ENCODE measurements at regions not wholly inside any gene's neighbourhood (a gene's known extent, or its start where the extent isn't known, plus 50 kb on each side); places are given as distances from the start of the nearest gene placed in this dataset.
"Not testable (repeated sequence)": the region's sequence is repeated elsewhere in the genome, so short reads cannot be mapped to it uniquely, and the experiment has no call there.

DNA sequence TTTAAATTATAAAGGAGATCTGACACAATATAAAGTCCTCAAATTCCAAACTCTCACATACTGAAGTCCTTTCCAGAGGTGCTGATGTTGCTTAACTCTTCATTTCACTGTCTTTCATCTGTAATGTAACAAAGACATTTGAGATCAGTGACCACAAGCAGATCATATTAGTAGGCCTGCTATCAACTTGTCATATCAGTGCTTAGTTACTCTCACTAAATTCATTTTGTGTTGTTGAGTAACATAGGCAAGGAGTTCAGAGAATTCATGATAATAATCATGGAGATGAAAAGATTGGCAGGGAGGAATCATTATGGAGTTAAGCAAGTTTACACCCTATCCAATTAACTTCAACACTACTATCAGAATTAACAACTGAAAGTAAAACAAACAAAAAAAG is 571.0 kb upstream of the ARRDC3 start:
- no peak for DNase-seq

DNA sequence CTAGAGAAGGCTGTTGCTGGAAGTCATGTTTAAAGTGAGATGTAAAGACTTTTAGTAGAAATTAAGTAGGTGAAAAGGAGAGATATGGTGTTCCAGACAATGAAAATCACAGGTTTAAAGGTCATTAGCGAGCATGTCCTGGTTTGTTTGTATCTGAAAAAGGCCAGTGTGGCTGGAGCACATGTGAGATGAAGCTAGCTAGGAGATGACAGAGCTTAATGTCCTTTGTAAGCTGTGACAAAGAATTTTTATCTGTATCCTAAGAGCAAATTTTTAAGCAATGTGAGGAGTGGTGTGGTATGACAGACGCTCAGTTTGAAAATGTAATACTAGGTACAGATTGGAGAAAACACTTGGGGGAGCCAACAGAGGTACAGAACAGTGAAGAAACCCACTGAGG is 567.2 kb upstream of the ARRDC3 start:
- DNase-seq: no peak

DNA sequence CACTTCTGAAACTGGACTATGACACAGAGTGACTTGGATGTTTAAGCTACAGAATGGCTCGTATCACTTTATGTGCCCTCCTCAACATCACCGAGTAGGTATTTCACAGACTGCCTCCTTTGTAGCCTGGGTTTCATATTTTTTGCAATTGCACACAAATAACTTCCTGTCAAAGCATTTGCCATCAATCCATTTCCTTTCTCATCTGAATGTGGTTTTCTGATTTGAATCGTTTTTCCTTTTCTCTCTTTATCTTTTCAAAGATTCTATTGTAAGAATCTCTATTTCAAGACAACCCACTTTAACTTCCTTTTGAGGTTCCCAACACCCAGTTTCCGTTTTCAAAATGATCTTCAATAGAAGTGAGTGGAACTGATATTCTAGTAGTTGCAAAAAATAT is 563.8 kb upstream of the ARRDC3 start:
- DNase-seq: no peak

DNA sequence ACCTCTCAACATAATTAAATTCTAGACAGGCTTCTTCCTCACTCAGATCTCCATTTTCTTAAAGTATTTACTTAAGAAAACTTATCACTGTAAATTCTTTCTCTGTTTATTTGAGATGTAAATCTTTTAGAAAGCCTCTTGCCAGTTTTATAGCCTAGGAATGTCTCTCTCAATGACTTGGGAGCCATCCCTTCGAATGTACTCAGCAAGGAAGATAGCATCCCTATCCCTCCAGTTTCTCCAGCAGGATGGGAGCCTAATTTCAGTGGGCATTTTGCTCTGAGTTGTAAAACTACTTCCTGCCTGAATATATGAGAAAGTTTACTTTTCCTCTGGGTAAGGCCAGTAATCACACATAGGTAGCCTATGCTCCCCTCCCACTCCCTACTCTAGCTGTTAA is 558.5 kb upstream of the ARRDC3 start:
- DNase-seq: no peak

DNA sequence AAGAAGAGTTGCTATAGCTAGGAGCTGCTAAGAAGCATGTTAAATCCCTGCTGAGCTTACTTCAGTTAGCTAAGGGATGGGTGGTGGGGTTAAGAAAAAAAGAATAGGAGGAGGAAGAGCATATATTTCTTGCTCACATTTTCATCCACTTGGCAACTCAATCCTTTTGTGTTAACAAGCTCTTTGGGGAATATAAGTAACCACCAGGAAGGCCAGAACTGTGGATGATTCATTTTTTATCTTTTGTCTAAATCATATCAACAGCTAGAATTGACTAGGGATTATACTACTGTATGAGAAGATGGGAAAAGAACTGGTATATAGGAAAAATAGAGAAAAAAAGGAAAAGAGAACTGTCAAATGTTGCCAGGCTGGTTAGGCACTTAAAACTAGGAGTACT is 555.3 kb upstream of the ARRDC3 start:
- DNase-seq: no peak

DNA sequence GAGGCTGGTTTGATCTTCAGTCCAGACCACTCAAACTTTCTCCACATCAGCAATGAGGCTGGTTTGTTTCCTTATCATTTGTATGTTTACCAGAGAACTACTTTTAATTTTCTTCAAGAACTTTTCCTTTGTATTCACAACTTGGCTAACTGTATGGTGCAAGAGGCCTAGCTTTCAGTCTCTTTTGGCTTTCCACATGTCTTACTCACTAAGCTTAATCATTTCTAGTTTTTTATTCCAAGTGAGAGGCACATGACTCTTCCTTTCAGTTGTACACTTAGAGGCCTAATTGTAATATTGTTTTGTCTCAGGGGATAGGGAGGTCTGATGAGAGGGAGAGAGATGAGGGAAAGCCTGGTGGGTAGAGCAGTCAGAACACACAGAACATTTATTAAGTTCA is 554.0 kb upstream of the ARRDC3 start:
- DNase-seq: no peak

DNA sequence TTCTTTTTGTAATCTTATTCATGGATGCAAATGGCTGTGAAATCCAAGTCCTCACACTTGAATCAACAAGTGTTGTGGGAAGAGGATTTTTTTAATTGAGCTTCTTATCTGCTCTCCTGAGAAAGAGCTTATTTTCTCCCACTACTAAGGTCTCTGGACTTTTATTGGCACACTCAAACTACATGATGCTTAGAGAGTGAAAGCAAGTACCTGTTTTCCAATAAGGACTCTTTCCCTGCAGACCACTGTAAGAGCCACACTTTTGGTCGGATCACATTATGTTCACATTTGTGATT is 546.4 kb upstream of the ARRDC3 start:
- DNase-seq: no peak

DNA sequence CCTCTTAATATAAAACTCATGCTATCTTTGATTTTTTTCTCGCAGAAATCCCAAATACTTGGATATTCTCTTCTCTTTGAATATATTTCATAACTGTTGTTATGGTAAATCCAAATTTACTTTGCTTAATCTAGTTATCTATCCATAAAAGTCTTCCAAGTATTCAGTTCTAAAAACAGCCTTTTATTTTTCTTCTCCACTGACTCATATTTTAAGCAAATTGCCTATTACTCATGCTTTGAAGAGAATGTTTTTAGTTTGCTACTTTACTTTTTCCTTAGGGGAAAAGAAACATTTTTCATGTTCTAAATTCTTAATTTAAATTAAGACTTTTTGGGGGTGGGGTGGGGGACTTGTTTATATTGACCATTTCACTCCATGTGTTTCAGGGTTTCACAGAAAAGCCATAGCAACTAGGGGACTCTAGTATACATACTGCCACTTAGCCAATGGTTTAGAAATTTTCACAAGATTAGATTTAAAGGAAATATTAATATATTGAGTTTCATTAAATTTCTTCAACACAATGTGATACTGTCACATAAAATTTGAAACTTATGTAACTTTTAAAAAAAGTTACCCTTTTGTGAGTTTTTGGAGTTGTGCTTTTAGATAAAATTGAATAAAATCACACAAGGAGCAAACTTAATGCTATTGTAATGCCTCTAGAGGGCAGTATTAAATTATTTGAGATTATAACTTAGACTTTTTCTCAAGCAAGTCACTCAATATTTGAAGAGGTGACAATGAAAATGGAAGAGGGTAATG is 545.8 kb upstream of the ARRDC3 start:
- no peak for DNase-seq

DNA sequence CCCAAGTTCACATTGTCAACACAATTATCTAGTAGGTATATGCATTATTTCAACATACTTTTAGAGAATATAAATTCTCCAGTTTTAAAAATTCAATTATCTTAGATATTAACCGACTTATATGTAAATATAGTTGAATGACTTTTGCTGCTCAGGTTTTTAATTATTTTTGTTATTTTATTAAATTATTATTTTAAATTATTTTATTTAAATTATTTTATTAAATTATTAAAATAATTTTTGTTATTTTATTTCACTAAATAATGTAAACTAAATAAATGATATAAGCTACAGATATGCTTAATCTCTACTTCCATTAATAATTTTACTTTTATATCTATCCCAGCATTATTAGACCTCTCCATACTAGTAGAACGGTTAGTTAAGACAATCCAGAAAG is 544.3 kb upstream of the ARRDC3 start:
- no peak for DNase-seq

DNA sequence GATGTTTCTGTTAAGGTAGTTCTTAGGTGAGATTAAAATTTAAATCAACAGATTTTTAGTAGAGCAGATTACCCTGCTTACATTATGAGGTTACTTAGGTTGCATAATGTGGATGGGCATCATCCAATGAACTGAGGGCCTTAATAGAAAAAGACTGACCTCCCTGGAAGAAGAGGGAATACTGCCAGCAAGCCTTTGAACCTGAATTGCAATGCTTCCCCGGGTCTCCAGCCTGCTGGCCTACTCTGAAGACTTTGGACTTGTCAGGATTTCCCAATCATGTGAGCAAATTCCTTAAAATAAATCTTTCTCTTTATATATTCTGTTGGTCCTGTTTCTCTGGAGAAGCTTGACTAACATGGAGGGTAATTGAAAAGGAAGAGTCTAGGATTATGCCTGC is 542.1 kb upstream of the ARRDC3 start:
- no peak for DNase-seq

DNA sequence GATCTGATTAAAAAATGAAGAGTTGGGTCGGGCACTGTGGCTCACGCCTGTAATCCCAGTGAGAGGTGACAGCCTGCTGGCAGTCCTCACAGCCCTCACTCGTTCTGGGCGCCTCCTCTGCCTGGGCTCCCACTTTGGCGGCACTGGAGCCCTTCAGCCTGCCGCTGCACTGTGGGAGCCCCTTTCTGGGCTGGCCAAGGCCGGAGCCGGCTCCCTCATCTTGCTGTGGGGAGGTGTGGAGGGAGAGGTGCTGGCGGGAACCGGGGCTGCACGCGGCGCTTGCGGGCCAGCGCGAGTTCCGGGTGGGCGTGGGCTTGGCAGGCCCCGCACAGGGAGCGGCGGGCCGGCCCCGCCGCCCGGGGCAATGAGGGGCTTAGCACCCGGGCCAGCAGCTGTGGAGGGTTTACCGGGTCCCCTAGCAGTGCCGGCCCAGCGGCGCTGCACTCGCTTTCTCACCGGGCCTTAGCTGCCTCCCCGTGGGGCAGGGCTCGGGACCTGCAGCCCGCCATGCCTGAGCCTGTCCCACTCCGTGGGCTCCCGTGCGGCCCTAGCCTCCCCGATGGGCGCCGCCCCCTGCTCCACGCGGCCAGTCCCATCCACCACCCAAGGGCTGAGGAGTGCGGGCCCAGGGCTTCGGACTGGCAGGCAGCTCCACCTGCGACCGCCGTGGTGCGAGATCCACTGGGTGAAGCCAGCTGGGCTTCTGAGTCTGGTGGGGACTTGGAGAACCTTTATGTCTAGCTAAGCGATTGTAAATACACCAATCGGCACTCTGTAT is 534.1 kb upstream of the ARRDC3 start:
- not testable (repeated sequence) for DNase-seq

DNA sequence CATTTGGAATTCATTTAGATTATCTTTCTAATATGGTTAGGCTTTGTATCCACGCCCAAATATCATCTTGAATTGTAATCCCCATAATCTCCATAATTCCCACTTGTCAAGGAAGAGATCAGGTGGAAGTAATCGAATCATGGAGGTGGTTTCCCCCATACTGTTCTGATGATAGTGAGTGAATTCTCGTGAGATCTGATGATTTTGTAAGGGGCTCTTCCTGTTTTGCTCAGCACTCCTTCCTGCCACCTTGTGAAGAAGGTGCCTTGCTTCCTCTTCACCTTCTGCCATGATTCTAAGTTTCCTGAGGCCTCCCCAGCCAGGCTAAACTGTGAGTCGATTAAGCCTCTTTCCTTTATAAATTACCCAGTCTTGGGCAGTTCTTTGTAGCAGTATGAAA is 527.5 kb upstream of the ARRDC3 start:
- no peak for DNase-seq

DNA sequence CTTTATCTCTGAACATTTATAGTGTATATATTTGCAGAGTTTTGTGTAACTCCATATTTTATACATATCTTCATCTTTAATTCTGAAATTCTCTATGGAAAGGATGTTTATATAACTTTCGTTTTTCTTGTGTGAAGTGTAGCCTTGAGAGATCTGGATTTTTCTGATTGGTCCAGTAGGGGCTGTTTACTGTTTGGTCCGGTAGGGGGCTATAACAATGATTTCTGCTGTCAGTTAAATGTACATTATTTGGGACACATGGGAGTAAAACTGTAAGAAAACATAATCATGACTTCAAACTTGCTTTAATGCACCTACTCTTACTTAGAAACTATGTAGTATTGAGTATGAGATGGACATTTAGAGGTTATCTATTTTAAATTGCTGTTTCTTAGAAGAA is 527.1 kb upstream of the ARRDC3 start:
- no peak for DNase-seq

DNA sequence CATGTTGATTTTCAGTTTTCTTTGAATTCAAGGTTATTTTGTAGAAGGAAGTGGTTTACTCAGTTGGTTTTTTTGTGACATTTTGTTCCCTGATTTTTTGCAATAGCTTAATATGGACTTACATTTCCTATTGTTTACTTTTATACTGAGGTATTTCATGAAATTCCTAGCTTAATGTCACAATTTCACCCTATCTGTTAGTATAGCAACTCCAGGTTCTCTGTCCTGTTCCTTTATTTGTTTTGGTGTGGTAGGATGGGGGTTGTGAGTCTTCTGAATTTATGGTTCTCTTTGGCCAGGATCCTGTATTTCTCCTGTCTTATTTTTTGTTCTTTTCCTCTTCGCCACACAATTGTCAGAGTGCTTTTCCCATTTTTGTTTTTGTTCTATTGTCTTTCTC is 523.4 kb upstream of the ARRDC3 start:
- no peak for DNase-seq

DNA sequence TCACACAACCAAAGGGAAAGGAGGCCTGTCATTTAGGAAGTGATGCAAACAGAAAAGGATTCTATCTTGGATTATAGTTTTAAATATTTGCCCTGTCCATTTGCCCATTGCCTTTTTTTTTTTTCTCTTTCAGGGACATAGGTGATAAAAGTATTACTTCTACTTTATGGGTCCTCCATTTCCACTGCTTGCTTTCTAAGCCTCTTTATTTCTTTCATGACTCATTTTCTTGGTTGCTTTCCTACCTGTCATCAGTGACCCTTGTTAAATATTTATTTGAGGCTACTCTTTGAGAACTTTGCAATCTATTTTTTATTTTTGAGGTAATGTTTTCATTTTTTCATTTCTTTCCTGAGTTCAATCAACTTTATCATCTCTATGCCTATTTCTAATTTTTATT is 522.9 kb upstream of the ARRDC3 start:
- no peak for DNase-seq

DNA sequence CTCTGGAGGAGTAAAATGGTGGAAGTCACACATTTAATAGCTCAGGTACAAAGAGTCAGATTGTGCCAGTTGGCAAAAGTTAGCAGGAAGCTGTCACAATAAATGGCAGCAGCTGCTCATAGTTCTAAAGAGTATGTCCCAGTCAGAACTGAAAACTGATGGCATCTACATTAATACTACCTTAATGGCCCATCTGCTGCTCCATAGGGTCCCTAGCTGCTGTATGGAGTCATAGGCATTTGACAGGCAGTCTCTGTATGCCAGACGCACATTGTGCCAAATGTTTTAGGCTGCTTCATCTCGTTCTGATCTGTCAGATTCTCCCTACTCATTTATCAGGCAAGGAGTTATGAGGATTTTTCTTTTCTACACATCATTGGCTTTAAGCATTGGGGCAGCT is 515.8 kb upstream of the ARRDC3 start:
- no peak for DNase-seq

DNA sequence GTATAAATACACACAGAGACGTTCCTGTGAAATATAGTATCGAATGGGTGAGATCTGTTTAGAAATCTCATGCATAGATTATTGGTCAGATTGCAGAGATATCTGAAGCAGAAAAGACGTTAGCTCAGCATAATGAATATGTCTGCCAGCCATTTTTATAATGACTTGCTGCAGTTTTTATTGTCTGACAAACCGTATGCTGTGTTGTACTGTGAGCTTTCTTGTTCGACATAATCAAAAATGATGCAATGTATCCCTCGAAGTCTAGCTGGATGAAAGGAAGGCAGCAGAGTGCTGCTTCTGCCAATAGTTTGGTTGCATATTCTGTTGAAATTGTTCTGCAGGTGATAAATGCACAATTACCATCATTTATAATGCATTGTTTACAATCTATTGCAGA is 514.9 kb upstream of the ARRDC3 start:
- DNase-seq: no peak

DNA sequence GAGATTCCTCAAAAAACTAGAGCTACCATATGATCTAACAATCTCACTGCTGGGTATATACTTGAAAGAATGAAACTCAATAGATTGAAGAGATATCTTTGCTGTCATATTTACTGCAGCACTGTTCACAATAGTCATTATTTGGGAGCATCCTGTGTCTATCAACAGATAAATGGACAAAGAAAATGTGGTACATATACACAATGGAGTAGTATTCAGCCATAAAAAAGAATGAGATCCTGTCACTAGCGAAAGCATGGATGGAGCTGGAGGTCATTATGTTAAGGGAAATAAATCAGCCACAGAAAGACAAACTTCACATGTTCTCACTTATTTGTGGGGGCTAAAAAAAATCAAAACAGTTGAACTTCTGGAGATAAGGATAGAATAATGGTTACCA is 505.7 kb upstream of the ARRDC3 start:
- DNase-seq: no peak

DNA sequence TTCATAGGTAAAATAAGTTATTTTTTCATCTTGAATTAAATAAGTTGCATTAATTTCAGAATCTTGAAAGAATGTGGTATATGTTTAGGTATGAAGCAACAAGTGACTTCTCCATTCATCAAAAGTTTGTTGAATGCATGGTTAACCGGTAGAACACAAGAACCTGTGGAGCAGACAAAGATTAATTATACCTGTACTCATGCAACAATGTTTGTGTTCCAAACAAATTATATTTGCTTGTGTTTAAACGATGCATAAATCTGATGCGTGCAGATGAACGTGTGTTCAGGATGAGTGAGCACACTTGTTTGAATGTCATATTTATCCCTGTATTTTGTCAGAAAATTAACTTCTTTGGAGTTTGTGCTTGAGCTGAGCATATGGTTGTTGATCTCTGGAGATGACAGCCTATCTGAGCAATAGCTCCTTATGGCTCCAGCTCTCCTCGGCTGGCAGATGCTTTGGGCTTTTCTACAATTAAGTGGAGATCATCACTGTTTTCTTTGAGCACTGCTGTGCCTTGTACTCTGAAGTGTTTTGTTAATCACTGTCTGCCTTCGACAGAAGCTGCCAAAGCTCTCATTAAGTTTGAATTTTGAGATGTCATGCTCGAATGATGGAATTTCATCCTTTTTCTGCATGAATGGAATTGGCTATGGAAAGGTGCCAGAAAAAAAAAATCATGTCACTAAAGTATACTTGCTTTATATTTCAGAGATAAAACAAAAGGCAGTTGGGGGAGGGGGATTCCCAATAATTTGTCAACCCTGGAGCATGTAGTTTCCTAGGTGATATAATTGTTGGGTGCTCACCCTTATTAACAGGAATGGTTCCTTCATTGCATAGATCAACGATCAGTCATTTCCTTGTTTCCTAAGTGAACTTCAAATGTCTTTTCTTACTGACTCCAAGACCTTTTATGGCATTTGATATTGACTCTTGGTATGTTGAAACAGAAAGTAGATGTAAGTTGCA is 502.5 kb upstream of the ARRDC3 start:
- DNase-seq: no peak

DNA sequence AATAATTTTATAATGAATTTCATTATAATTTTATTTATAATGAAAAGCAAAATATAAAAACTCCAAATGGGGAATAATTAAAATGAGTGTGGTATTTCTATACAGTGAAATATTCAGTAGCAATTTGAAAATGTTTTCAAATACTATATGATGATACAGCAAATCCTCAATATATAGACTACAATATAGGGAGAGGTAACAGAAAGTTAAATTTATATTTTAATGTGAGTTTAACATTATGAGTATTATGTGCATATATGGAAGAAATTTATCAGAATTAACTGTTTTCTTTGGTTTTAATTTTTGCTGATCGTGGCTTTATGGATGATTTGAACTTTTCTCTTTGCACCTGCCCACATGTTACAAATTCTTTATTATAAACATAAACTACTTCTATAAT is 500.9 kb upstream of the ARRDC3 start:
- DNase-seq: no peak

DNA sequence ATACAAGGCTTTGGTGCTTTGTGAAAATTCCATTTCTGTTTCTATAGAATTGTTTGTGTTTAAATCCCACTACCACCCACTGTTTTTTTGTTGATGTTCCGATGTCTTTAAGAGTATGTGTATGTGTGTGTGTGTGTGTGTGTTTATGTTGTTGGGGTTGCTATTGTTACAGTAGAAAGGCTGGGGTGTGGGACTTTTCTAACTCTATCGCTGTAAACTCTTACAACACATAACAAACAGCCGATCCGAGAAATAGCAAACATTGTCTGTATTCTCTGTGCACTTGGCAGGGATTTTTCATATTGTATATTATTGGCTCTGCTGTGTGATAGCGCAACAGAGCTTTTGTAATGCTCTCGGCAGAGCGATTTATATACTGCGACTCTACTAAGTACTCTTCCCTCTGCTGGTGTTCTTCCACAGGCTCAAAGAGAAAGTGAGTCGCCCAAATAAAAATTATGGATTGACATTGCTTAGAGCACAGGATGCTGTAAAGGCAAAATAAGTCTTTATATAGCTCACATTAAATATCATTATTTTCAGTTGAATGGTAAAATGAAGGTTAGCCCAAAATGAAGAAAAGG is 492.2 kb upstream of the ARRDC3 start:
- DNase-seq: no peak

DNA sequence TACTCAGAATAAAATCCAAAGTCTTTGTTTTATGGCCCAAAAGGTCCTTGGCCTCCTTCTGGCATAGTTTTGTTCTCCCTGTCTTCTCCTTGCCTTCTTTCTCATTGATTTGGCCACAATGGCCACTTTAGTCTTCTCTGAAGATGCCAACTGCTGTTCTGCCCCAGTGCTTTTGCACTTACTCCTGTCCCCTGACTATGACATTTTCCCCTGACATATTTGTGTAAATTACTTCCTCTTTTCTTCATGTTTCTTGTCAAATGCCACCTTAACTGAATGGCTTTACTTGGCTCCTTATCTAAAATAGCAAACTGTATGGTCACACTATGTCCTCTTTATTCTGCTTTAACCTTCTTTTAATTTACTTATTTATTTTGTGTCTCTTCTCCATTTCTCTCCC is 484.7 kb upstream of the ARRDC3 start:
- no peak for DNase-seq

DNA sequence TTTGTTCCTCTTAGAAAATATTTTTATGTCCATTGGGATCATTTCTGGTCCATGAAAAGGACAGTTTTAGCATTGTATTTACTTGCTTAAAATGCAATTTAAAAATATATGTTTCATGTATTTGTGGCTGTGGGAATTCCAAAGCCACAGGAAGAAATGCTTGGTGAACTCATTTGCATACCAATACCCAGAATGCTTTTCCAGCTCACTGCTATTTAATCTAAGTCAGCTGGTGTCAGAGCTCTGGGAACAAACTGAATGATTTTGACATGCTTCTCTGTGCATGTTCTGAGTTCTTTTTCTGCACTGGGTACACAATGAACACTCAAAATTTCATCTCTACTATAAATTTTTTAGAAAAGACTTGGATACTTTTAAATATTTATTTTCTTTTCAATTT is 482.8 kb upstream of the ARRDC3 start:
- no peak for DNase-seq

Measured in activated CD8-positive, alpha-beta memory T cell treated with anti-CD3 and anti-CD28 coated beads, Interleukin-2, amount 50 U/mL, for 4 hours (primary cell).